Pancreas (tissue), 10 donors: ENCODE measurements at regions not wholly inside any gene's neighbourhood (a gene's known extent, or its start where the extent isn't known, plus 50 kb on each side); places are given as distances from the start of the nearest gene placed in this dataset.
A peak's percentile ranks its signal among the peaks of the same experiment; 100 is the strongest.

Experiments
- ATAC-seq, 4 donors: fragments of 200-7000 bp; cut with Tn5 transposase; one replicate each; pipeline versions ENCODE4 v1.8.0 to v1.9.1; 2020; ENCODE audit warnings: mild to moderate bottlenecking in 4 of 4, moderate library complexity in 4 of 4
- DNase-seq, 6 donors: peaks; one replicate each; pipeline ENCODE4 v3.0.0-alpha.2; 2020
- FAIRE-seq: peaks from 2 replicates; lab custom pipeline; 2012; peaks lifted over from hg19 to GRCh38; lab: Jason Lieb, UNC
- H3K27ac ChIP-seq, 4 donors: fragments of 200-600 bp; sonication (generic); 1 replicate in 3 of 4; 2 replicates in 1 of 4; pipeline versions ENCODE4 v1.5.0 to v1.8.0; 2020
- H3K27me3 ChIP-seq, 4 donors: fragments of 200-600 bp; one replicate each; pipeline ENCODE4 v1.8.0; 2021
- H3K36me3 ChIP-seq, 3 donors: fragments of 200-600 bp; sonication (generic) in 1 of 3; one replicate each; pipeline versions ENCODE4 v1.5.0 to v1.8.0; 2020 to 2021
- H3K4me1 ChIP-seq, 3 donors: fragments of 200-600 bp; one replicate each; pipeline ENCODE4 v1.8.0; 2021
- H3K4me3 ChIP-seq, 4 donors: fragments of 200-600 bp; sonication (generic) in 2 of 4; one replicate each; pipeline versions ENCODE4 v1.5.0 to v1.8.0; 2020 to 2021
- H3K9me3 ChIP-seq, 4 donors: fragments of 200-600 bp; one replicate each; pipeline ENCODE4 v1.8.0; 2021
- CTCF ChIP-seq, 4 donors: fragments of 200-600 bp; sonication (generic) in 3 of 4; IDR thresholded peaks; one replicate each; pipeline versions ENCODE4 v1.5.0 to v1.8.0; 2021; ENCODE audit warnings: antibody characterized with exemption in 4 of 4
- WGBS, 2 donors: extraction: QIAGEN DNeasy Blood & Tissue Kit; methylation state at CpG; one replicate each; pipeline ENCODE4 v1.1.7; 2013; 5-methylcytosine and 5-hydroxymethylcytosine counted together
- intact Hi-C, 3 donors: fragments of 100-400 bp; cut with DNase I; formaldehyde crosslinking; loops; one replicate each; pipeline versions ENCODE4 v1.11.1 to v1.14.2; 2022
- donor health status: healthy with polysubstance abuse.
- donor health status: DM: no; HTN: no; CAD: no; lungs with moderate emphysema.
- donor health status: DM: no; HTN: no; CAD: no.
- donor health status: control.
- donor health status: control.
- donor health status: Bipolar disorder and iron deficiency.
- donor health status: DM: yes; HTN: yes; CAD: no.
- donor health status: DM: no; HTN: no; CAD: no.
- donor health status: DM: no; HTN: no; CAD: no.
- donor health status: DM: yes; HTN: yes; CAD: no.

GRCh38 chr9:108766626-108767161 lies 89.1 kb downstream of the ACTL7B start:
- intact Hi-C loops = no loop called here
- no peak for TF ChIP-seq CTCF (IDR thresholded peaks at IDR 0.05)

GRCh38 chr9:108765265-108765664 lies 90.5 kb downstream of the ACTL7B start:
- ATAC-seq (no peak), DNase-seq (no peak), FAIRE-seq (no peak)
- no peak overlapping the region for H3K27ac ChIP-seq
- no peaks in the 10 kb centered on the region for H3K27me3 ChIP-seq
- no peak overlapping the region for H3K4me3 ChIP-seq
- no peak for TF ChIP-seq CTCF (IDR thresholded peaks at IDR 0.05)
- H3K9me3 ChIP-seq = no peaks in the 10 kb centered on the region
- WGBS, 2 donors = 73 to 83% methylated on average over 5 of the region's 5 CpGs
- intact Hi-C loops = no loop called here
- no peaks in the 10 kb centered on the region for H3K4me1 ChIP-seq
- H3K36me3 ChIP-seq = no peaks in the 10 kb centered on the region

More at GRCh38 chr9:108766626-108767161, 89.1 kb downstream of the ACTL7B start:
- Histone ChIP-seq H3K27ac (no peak overlapping the region), H3K27me3 (no peaks in the 10 kb centered on the region), H3K36me3 (no peaks in the 10 kb centered on the region), H3K4me3 (no peak overlapping the region), H3K4me1 (no peaks in the 10 kb centered on the region), H3K9me3 (no peaks in the 10 kb centered on the region)
- no peak for FAIRE-seq
- no peak for ATAC-seq
- WGBS, 2 donors = 54 to 62% methylated on average over 3 of the region's 3 CpGs
- DNase-seq = no peak

GRCh38 chr9:108762348-108763055 lies 93.3 kb downstream of the ACTL7B start:
- no peak overlapping the region for H3K27ac ChIP-seq
- H3K4me1 ChIP-seq = peaks cover 0 to 9% (median 4%) of the 10 kb centered on the region in 3 donors
- 68 to 76% methylated on average over 13 of the region's 13 CpGs for WGBS, 2 donors
- no peak for FAIRE-seq
- DNase-seq = no peak
- ATAC-seq = no peak
- TF ChIP-seq CTCF (IDR thresholded peaks at IDR 0.05) = no peak
- H3K36me3 ChIP-seq = no peaks in the 10 kb centered on the region
- H3K27me3 ChIP-seq = no peaks in the 10 kb centered on the region
- intact Hi-C loops = no loop called here
- no peaks in the 10 kb centered on the region for H3K9me3 ChIP-seq
- H3K4me3 ChIP-seq = no peak overlapping the region

- Histone ChIP-seq H3K27ac (no peak overlapping the region), H3K4me1 (peaks cover 0 to 9% (median 4%) of the 10 kb centered on the region in 3 donors), H3K27me3 (no peaks in the 10 kb centered on the region), H3K9me3 (no peaks in the 10 kb centered on the region), H3K4me3 (no peak overlapping the region), H3K36me3 (no peaks in the 10 kb centered on the region)
- 16 to 19% methylated on average over 9 of the region's 9 CpGs for WGBS, 2 donors
- peak; percentile 62 to 91 (median 81) for TF ChIP-seq CTCF (IDR thresholded peaks at IDR 0.05)
- FAIRE-seq (no peak), ATAC-seq (peak; percentile 58 to 90 (median 88)), DNase-seq (peak in 5 of 6 donors; percentile 34 to 67 (median 50))
- intact Hi-C loops = no loop called here
Measured at GRCh38 chr9:108761655-108762347, 94.0 kb downstream of the ACTL7B start.
